Keratinocyte (primary cell): ENCODE measurements at regions not wholly inside any gene's neighbourhood (a gene's known extent, or its start where the extent isn't known, plus 50 kb on each side); places are given as distances from the start of the nearest gene placed in this dataset.

Experiments
- EZH2 ChIP-seq: IDR thresholded peaks from one replicate; pipeline ENCODE4 v1.6.1; 2012; ENCODE audit warnings: inconsistent platforms, mild to moderate bottlenecking, low read length, moderate library complexity
- TF ChIP-seq, protein P1 (sequence below), 3 experiments: IDR thresholded peaks in 1 of 3; conservative IDR thresholded peaks in 1 of 3; optimal IDR thresholded peaks in 1 of 3; 2 replicates in 2 of 3; 3 replicates in 1 of 3; pipeline versions ENCODE3 to v1.5.1; 2011; ENCODE audit warnings: low read length in 3 of 3, mild to moderate bottlenecking in 3 of 3, moderate library complexity in 2 of 3, control low read depth in 1 of 3, inconsistent platforms in 1 of 3; ENCODE audit not compliant: insufficient read depth in 2 of 3; ENCODE audit errors: extremely low read depth in 1 of 3

DNA sequence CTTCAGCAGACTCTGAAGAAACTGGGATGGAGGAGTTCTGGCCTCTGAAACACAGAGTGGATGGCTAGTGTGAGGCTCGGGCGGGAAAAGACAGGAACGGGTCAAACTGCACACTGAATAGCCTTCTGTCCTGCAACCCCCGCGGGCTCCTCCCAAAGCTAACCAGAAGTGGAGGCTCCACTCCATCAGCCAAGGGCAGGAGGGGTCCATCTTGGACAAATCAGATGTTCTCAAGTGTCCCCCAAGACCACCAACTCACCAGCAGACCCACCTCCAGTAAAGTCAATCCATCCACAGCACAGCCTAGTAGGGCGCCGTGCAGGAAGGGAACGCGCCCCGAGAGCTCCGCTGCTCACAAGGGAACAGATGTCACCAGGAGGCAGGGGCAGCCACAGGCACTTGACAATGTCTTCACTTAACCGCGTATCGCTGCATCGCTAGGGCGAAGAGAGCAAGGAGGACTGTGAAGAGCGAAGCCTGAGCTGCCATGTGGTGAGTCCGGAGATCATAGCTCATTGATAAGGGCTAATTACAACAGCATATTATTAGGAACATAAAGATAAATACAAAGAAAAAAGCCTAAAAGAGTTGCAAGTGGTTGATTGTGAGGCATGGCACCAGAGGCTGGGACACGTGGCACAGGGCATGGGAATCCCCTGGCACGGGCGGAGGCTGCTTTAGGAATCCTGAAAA, 494.6 kb upstream of the MYT1L start:
- TF ChIP-seq EZH2: no peak
- TF ChIP-seq, protein P1, sequence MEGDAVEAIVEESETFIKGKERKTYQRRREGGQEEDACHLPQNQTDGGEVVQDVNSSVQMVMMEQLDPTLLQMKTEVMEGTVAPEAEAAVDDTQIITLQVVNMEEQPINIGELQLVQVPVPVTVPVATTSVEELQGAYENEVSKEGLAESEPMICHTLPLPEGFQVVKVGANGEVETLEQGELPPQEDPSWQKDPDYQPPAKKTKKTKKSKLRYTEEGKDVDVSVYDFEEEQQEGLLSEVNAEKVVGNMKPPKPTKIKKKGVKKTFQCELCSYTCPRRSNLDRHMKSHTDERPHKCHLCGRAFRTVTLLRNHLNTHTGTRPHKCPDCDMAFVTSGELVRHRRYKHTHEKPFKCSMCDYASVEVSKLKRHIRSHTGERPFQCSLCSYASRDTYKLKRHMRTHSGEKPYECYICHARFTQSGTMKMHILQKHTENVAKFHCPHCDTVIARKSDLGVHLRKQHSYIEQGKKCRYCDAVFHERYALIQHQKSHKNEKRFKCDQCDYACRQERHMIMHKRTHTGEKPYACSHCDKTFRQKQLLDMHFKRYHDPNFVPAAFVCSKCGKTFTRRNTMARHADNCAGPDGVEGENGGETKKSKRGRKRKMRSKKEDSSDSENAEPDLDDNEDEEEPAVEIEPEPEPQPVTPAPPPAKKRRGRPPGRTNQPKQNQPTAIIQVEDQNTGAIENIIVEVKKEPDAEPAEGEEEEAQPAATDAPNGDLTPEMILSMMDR (optimal IDR thresholded peaks at IDR 0.05 in 1 of 3, IDR thresholded peaks at IDR 0.05 in 1 of 3, conservative IDR thresholded peaks at IDR 0.05 in 1 of 3; ENCODE audit: extremely low read depth in 1 of 3, insufficient read depth in 2 of 3, low read length in 3 of 3): no peak
